ENCODE measurements at regions not wholly inside any gene's neighbourhood (a gene's known extent, or its start where the extent isn't known, plus 50 kb on each side); places are given as distances from the start of the nearest gene placed in this dataset.

- TF ChIP-seq CTCF (IDR thresholded peaks at IDR 0.05; ENCODE audit: low read depth, low read length, poor library complexity, severe bottlenecking) (no peak), EZH2phosphoT487 (IDR thresholded peaks at IDR 0.05; ENCODE audit: borderline replicate concordance, low read length) (no peak)
Measured at GRCh38 chr14:22282949-22283348, 306.1 kb downstream of the DAD1 start.

All from DOHH2 (cell line).